DMS114 treated with DMSO at 0.1 percent for 48 hours (cell line): ENCODE measurements at regions not wholly inside any gene's neighbourhood (a gene's known extent, or its start where the extent isn't known, plus 50 kb on each side); places are given as distances from the start of the nearest gene placed in this dataset.

Experiments used
- DNase-seq: peaks from one replicate; lab custom pipeline; 2025; ENCODE audit not compliant: unreplicated experiment; lab: John Stamatoyannopoulos, UW

GRCh38 chr2:146228466-146229058 is 1616.3 kb upstream of the ACVR2A start:
- no peak for DNase-seq

DNA sequence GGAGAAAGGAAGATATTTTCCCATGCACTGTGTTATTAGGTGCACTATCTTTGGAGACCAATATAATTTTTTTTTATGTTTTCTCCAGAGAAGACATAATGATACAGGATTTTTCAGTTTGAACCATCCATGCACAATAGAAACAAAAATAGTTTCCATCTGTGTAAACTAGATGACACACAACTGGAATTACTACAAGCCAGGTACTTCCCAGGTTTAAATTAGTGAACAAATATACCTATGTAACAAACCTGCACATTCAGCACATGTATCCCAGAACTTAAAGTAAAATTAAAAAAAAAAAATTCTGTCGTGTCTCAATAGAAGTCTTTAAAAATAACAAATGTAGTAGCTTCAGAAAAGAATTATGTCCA is 1616.8 kb upstream of the ACVR2A start:
- DNase-seq = no peak

DNA sequence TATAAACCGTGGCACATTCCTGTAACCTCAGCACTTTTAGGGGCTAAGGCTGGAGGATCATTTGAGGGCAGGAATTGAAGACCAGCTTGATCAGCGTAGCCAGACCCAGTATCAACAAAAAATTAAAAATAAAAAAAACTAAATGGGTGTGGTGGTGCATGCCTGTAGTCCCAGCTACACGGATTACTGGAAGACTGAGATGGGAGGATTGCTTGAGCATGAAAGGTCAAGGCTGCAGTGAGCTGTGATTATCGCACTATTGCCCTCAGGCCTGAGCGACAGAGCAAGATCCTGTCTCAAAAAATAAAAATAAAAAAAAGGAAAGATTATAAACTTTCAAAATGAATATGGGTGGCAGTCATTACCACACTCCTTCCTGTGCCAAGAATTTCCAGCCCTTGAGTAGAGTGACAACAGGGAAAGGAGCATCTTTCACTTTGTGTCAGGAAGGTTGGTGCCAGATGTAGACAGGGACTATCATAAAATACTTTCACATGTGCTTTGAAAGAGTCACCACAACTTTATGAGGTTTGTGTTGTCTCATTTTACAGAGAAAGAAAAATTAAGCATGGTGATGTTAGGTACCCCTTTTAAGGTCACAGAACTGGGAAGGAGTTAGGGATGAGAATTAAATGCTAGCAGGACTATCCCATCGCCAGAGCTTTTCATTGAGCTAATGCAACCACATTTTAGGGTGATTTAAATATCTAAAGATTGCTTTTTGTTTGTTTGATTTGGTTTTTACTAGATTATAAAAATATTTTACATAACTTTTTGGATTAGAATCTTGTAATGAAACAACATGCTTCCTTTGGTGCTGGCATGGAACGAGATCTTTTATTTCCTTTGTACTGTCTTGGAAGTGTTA is 1617.4 kb upstream of the ACVR2A start:
- no peak for DNase-seq

- no peak for DNase-seq
Observed at GRCh38 chr2:146226077-146226476, 1618.8 kb upstream of the ACVR2A start.

DNA sequence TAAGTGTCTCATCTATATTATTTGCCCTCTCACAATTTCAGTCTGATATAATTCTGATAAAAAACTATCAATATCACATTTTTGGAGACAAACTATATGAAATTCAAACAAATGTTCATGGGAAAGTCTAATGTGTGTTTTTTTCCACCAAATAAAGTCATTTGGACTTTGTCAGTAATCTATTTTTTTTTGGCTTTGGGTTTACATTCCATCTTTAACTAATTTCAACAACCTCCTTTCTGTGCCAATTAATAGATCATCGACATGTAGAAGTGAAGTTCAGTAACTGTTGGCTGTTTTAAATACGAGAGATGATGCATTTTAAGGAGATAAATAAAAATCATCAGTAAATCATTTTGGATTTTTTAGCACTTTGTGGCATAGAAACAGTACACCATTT is 1623.0 kb upstream of the ACVR2A start:
- no peak for DNase-seq

- DNase-seq = no peak
Observed at GRCh38 chr2:146220957-146221356, 1623.9 kb upstream of the ACVR2A start.

DNA sequence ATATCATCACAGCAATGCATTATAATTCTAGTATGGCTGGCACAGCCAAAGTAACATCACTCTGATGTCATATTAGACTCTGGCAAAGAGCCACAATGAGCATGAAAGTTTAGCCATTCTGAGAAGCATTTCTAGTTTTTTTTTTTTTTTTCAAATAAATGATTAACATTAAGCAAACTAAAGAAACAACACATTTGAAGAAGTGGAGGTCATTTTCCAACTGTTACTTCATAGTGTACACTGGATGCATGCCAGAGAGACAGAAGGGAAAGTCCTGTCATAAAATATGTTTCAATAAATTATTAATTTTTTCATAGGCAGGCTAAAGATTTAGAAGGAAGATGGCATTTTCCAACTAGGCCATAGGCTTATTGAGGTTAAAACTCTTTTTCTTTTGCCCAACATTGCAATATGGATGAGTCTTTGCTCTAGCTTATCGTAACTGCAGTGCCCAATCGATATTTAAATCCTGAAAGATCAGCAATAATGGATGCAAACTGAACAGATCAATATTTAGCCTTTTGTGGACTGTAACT is 1630.4 kb upstream of the ACVR2A start:
- DNase-seq = no peak

DNA sequence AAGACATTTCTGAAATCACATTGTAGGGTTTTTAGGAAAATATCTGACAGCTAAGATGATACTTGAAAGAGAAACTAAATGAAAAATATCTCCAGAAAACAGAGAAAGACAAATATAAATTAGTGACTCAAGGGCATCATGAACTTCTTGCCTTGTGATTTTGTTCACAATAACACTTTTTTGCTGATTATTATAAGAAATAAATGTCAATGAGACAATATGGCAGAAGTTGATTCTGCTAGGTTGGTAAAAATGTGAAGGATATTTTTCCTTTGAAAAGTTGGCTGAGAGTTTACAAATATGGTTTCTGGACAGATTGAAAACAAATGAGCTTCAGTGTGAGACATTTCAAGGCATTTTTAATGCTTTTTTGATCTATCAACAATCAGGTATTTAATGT is 1631.2 kb upstream of the ACVR2A start:
- DNase-seq = no peak

GRCh38 chr2:146212602-146213001 is 1632.2 kb upstream of the ACVR2A start:
- DNase-seq = no peak

- DNase-seq = no peak
Observed at GRCh38 chr2:146209842-146210275, 1635.0 kb upstream of the ACVR2A start.

GRCh38 chr2:146207901-146208300 is 1636.9 kb upstream of the ACVR2A start:
- DNase-seq = no peak

GRCh38 chr2:146207417-146207816 is 1637.4 kb upstream of the ACVR2A start:
- no peak for DNase-seq

DNA sequence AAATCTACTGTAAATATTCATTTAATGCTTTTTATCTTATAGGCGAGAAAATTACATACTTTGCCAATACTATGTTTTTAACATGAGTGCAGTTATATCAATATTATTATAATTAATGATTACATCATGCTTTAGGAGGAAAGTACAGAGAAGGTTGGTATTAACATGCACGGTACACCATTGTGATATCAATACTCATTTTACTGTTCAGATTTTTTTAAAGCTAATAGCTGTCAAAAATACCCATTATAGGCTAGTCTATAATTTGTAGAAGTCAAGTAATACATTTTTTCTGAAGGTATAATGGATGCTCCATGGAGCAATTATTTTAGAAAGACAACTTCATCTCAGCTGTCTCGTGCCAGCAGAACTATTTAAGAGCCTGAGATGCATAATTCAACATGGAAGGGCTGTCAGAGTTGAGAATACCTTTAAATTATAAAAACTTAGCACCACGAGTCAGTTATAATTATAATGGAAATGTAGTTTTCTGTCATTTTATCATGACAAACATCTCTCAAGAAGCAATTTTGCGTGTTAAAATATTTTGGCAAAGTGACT is 1641.7 kb upstream of the ACVR2A start:
- no peak for DNase-seq

GRCh38 chr2:146193619-146194018 is 1651.2 kb upstream of the ACVR2A start:
- no peak for DNase-seq

- no peak for DNase-seq
Observed at GRCh38 chr2:146189541-146189940, 1655.3 kb upstream of the ACVR2A start.

GRCh38 chr2:146173934-146174333 is 1654.0 kb upstream of the ZEB2 start:
- DNase-seq = no peak

DNA sequence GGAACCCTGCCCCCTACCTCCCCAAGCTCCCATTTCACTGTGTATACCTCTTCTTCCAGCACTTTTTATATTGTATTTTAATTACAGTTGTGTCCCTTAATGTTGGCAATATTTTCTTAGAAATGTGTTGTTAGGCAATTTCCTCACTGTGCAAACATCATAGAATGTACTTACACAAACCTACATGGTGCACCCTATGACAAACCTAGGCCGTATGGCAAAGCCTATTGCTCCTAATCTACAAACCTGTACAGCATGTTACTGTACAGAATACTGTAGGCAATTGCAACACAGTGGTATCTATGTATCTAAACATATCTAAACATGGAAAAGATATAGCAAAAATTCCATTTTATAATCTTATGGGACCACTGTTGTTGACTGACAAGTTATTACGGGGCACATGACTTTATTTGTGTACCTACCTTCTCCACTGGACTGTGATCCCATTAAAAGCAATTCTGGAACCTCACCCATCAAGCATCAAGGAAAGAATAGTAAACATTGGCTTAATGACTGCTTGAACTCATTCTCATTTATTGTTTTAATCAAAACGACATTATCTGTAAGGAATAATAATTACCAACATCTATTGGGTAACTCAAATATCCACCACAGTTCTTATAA is 1641.5 kb upstream of the ZEB2 start:
- DNase-seq = no peak

GRCh38 chr2:146158072-146158674 is 1638.3 kb upstream of the ZEB2 start:
- DNase-seq = no peak

GRCh38 chr2:146147448-146148012 is 1627.6 kb upstream of the ZEB2 start:
- no peak for DNase-seq

DNA sequence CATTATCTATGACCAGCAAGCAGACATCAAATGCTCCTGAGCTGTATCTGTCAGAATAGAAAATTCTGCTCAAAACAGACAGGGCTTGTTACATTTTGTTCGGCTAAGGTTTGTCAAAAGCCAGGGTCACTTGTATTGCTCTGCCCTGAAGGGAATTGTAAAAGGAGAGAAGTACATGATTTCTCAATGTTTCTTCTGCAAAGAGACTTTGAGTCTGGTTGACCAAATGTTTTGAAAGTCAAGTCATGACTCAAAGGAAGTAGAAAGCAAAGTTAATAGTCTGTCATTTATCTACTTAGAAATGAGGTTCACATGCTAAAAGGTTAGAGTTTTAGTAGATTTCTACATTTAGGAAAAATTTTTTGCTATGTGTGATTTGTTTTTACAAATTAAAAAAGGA is 1624.1 kb upstream of the ZEB2 start:
- no peak for DNase-seq

DNA sequence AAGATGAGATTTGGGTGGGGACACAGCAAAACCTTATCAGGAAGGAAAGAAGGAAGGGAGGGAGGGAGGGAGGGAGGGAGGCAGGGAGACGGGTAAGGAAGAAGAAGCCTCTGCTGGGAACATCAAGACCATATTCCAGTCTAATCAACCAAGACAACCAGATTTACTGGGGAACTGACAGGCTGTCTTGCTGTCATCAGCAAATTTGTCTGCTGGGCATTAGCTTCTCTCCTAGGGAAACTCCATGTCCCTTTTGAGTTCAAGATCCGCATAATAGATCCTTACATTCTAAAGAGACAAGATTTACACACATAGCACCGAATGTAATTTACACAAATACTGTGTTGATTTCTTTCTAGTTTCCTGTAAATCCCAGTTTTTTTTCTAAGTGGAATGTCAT is 1618.9 kb upstream of the ZEB2 start:
- no peak for DNase-seq
